MCF 10A (cell line): ENCODE measurements at regions not wholly inside any gene's neighbourhood (a gene's known extent, or its start where the extent isn't known, plus 50 kb on each side); places are given as distances from the start of the nearest gene placed in this dataset.

Experiments
- BruUV-seq: library from RNA; stranded (reverse); fragments of 400-500 nt; replicated peaks from 2 replicates; lab custom pipeline; 2021; lab: Mats Ljungman, UMichigan
- CTCF ChIA-PET: fragments of 300-600 bp; sonication (Branson Sonifier 250); formaldehyde crosslinking; extraction: SDS; loops from one replicate; lab custom pipeline; 2021; ENCODE audit warnings: antibody characterized with exemption, inconsistent platforms; lab: Yijun Ruan, JAX
- POLR2A ChIA-PET: fragments of 300-600, 350-650 bp; sonication (Branson Sonifier 250); formaldehyde crosslinking; extraction: SDS; loops from one replicate; lab custom pipeline; 2020; ENCODE audit warnings: antibody characterized with exemption, inconsistent platforms; lab: Yijun Ruan, JAX
- DNase-seq: peaks from one replicate; pipeline ENCODE4 v3.0.0-alpha.2; 2018; ENCODE audit not compliant: unreplicated experiment
- H3K27ac Mint-ChIP-seq: one replicate; pipeline ENCODE4 v1.8.0; 2022; ENCODE audit warnings: mild to moderate bottlenecking, low read depth, mixed read lengths; ENCODE audit not compliant: unreplicated experiment
- H3K27me3 Mint-ChIP-seq: one replicate; pipeline ENCODE4 v1.8.0; 2022; ENCODE audit warnings: mixed read lengths; ENCODE audit not compliant: insufficient read depth, unreplicated experiment
- H3K36me3 Mint-ChIP-seq: one replicate; pipeline ENCODE4 v1.8.0; 2022; ENCODE audit warnings: mild to moderate bottlenecking, moderate library complexity, mixed read lengths; ENCODE audit not compliant: insufficient read depth, unreplicated experiment
- H3K4me1 Mint-ChIP-seq: one replicate; pipeline ENCODE4 v1.8.0; 2022; ENCODE audit warnings: mixed read lengths; ENCODE audit not compliant: insufficient read depth, unreplicated experiment
- H3K4me3 Mint-ChIP-seq: one replicate; pipeline ENCODE4 v1.8.0; 2022; ENCODE audit warnings: mild to moderate bottlenecking, moderate library complexity, mixed read lengths; ENCODE audit not compliant: unreplicated experiment
- H3K9me3 Mint-ChIP-seq: one replicate; pipeline ENCODE4 v1.8.0; 2022; ENCODE audit warnings: mixed read lengths; ENCODE audit not compliant: unreplicated experiment
- CTCF ChIP-seq: fragments of 200-600 bp; IDR thresholded peaks from one replicate; pipeline ENCODE4 v1.8.0; 2022; ENCODE audit warnings: antibody characterized with exemption, mild to moderate bottlenecking; ENCODE audit not compliant: unreplicated experiment
- intact Hi-C: fragments of 100-400 bp; cut with micrococcal nuclease; formaldehyde crosslinking; loops from 2 replicates; pipeline ENCODE4 v1.14.1; 2022

- POLR2A ChIA-PET: no interaction called here
- BruUV-seq: no TSS peak
- CTCF ChIA-PET: no interaction called here
- Mint-ChIP-seq H3K36me3 (no peaks in the 10 kb centered on the region), H3K4me1 (no peaks in the 10 kb centered on the region), H3K27ac (no peak overlapping the region), H3K4me3 (no peak overlapping the region), H3K9me3 (no peaks in the 10 kb centered on the region), H3K27me3 (no peaks in the 10 kb centered on the region)
- intact Hi-C loops: no loop called here
- TF ChIP-seq CTCF: no peak
- no peak for DNase-seq
Measured at GRCh38 chr10:129041916-129042315, 425.1 kb upstream of the MGMT start.

- no peak overlapping the region for H3K27ac Mint-ChIP-seq
- no peaks in the 10 kb centered on the region for H3K9me3 Mint-ChIP-seq
- H3K27me3 Mint-ChIP-seq: no peaks in the 10 kb centered on the region
- no peaks in the 10 kb centered on the region for H3K36me3 Mint-ChIP-seq
- ChIA-PET CTCF (interaction anchor here (0.6 to 1.1 kb wide), 2 partner anchors 11 to 246 kb away, joined by 3 read pairs; no protein-coding TSS in a partner anchor), POLR2A (interaction anchor here (0.7 kb wide), 1 partner anchor 1085 kb away, joined by 3 read pairs; no protein-coding TSS in a partner anchor)
- no peak for DNase-seq
- H3K4me3 Mint-ChIP-seq: no peak overlapping the region
- BruUV-seq: no TSS peak
- no peaks in the 10 kb centered on the region for H3K4me1 Mint-ChIP-seq
- TF ChIP-seq CTCF: no peak
- intact Hi-C loops: no loop called here
Measured at GRCh38 chr10:129042776-129043595, 424.1 kb upstream of the MGMT start.

- no peak for DNase-seq
- intact Hi-C loops: no loop called here
- no peak for TF ChIP-seq CTCF
- H3K36me3 Mint-ChIP-seq: no peaks in the 10 kb centered on the region
- ChIA-PET POLR2A (interaction anchor here (0.7 to 1.3 kb wide), 2 partner anchors 1068 to 1084 kb away, joined by 3 read pairs; no protein-coding TSS in a partner anchor), CTCF (interaction anchor here (0.6 to 1.1 kb wide), 2 partner anchors 12 to 781 kb away, joined by 3 read pairs; no protein-coding TSS in a partner anchor)
- no peaks in the 10 kb centered on the region for H3K27me3 Mint-ChIP-seq
- no peak overlapping the region for H3K4me3 Mint-ChIP-seq
- no peaks in the 10 kb centered on the region for H3K9me3 Mint-ChIP-seq
- no peak overlapping the region for H3K27ac Mint-ChIP-seq
- BruUV-seq: no TSS peak
- no peaks in the 10 kb centered on the region for H3K4me1 Mint-ChIP-seq
Measured at GRCh38 chr10:129043691-129044090, 423.4 kb upstream of the MGMT start.

GRCh38 chr10:129045599-129045998, 421.4 kb upstream of the MGMT start:
- intact Hi-C loops: no loop called here
- CTCF ChIA-PET: no interaction called here

More at GRCh38 chr10:129045599-129045998, 421.4 kb upstream of the MGMT start:
- no peak for DNase-seq
- Mint-ChIP-seq H3K27me3 (no peaks in the 10 kb centered on the region), H3K27ac (no peak overlapping the region), H3K9me3 (no peaks in the 10 kb centered on the region), H3K36me3 (no peaks in the 10 kb centered on the region), H3K4me3 (no peak overlapping the region), H3K4me1 (no peaks in the 10 kb centered on the region)
- POLR2A ChIA-PET: no interaction called here
- BruUV-seq: no TSS peak
- TF ChIP-seq CTCF: no peak
